PC-3 (cell line): ENCODE measurements at regions not wholly inside any gene's neighbourhood (a gene's known extent, or its start where the extent isn't known, plus 50 kb on each side); places are given as distances from the start of the nearest gene placed in this dataset.

ENCODE experiments used
- ATAC-seq: fragments of 200-7000 bp; cut with Tn5 transposase; 2 replicates; pipeline ENCODE4 v1.9.1; 2020; ENCODE audit warnings: mild to moderate bottlenecking, moderate library complexity
- BruUV-seq: library from RNA; stranded (reverse); fragments of 400-500 nt; replicated peaks from 2 replicates; lab custom pipeline; 2021; lab: Mats Ljungman, UMichigan
- CTCF ChIA-PET: fragments of 300-600 bp; sonication (Branson Sonifier 250); formaldehyde crosslinking; loops from one replicate; lab custom pipeline; 2022; ENCODE audit warnings: antibody characterized with exemption; lab: Charles Lee
- POLR2A ChIA-PET: fragments of 300-600 bp; sonication (Branson Sonifier 250); formaldehyde crosslinking; loops from one replicate; lab custom pipeline; 2022; ENCODE audit warnings: antibody characterized with exemption; ENCODE audit not compliant: unreplicated experiment; lab: Charles Lee
- DNase-seq: peaks from one replicate; pipeline ENCODE4 v3.0.0-alpha.2; 2015
- H2AFZ ChIP-seq: fragments of 300-600 bp; sonication (generic); 2 replicates; pipeline ENCODE4 v1.6.0; 2016; ENCODE audit warnings: antibody characterized with exemption, low read length
- H3F3A ChIP-seq: fragments of 300-600 bp; sonication (generic); one replicate; pipeline ENCODE4 v1.6.0; 2017; ENCODE audit warnings: antibody characterized with exemption, low read length, control low read depth, mild to moderate bottlenecking; ENCODE audit not compliant: unreplicated experiment
- H3K27ac ChIP-seq: fragments of 300-600 bp; sonication (generic); 2 replicates; pipeline ENCODE4 v1.5.1; 2016; ENCODE audit warnings: mild to moderate bottlenecking, low read length
- H3K27me3 ChIP-seq: fragments of 300-600 bp; sonication (generic); 2 replicates; pipeline ENCODE4 v1.6.1; 2016; ENCODE audit warnings: low read length, mixed read lengths
- H3K36me3 ChIP-seq: fragments of 300-600 bp; sonication (generic); 2 replicates; pipeline ENCODE4 v1.6.1; 2016; ENCODE audit warnings: low read depth, mixed run types, low read length, mixed read lengths
- H3K4me1 ChIP-seq: fragments of 300-600 bp; sonication (generic); 2 replicates; pipeline ENCODE4 v1.5.1; 2016; ENCODE audit warnings: low read length; ENCODE audit not compliant: insufficient read depth
- H3K4me2 ChIP-seq: fragments of 300-600 bp; sonication (generic); 2 replicates; pipeline ENCODE4 v1.6.0; 2016; ENCODE audit warnings: low read length
- H3K4me3 ChIP-seq: fragments of 300-600 bp; sonication (generic); 2 replicates; pipeline ENCODE4 v1.5.1; 2016; ENCODE audit warnings: mild to moderate bottlenecking, low read length, mixed read lengths
- H3K79me2 ChIP-seq: fragments of 300-600 bp; sonication (generic); 2 replicates; pipeline ENCODE4 v1.6.1; 2017; ENCODE audit warnings: low read length, mixed read lengths
- H3K9ac ChIP-seq: fragments of 300-600 bp; sonication (generic); 2 replicates; pipeline ENCODE4 v1.6.0; 2016; ENCODE audit warnings: mild to moderate bottlenecking, low read length
- H3K9me2 ChIP-seq: fragments of 300-600 bp; sonication (generic); replicated peaks from 2 replicates; pipeline ENCODE4 v1.6.1; 2016; ENCODE audit warnings: mixed run types, low read length, mixed read lengths
- H3K9me3 ChIP-seq: fragments of 300-600 bp; sonication (generic); 2 replicates; pipeline ENCODE4 v1.6.1; 2016; ENCODE audit warnings: low read length, mixed read lengths
- H4K20me1 ChIP-seq: fragments of 300-600 bp; sonication (generic); 2 replicates; pipeline ENCODE4 v1.6.1; 2016; ENCODE audit warnings: low read length, mixed read lengths
- CTCF ChIP-seq: fragments of 300-600 bp; sonication (generic); conservative IDR thresholded peaks from 2 replicates; pipeline ENCODE4 v1.5.1; 2017; ENCODE audit warnings: antibody characterized with exemption, low read depth, mild to moderate bottlenecking, low read length
- EZH2 ChIP-seq: fragments of 300-600 bp; sonication (generic); IDR thresholded peaks from one replicate; pipeline ENCODE4 v1.6.1; 2017; ENCODE audit warnings: antibody characterized with exemption, mild to moderate bottlenecking, low read length; ENCODE audit not compliant: unreplicated experiment
- EZH2phosphoT487 ChIP-seq: fragments of 300-600 bp; sonication (generic); IDR thresholded peaks from 2 replicates; pipeline ENCODE4 v1.6.1; 2018; ENCODE audit warnings: mild to moderate bottlenecking, antibody characterized with exemption, low read length, borderline replicate concordance
- intact Hi-C: fragments of 100-400 bp; cut with micrococcal nuclease; formaldehyde crosslinking; loops from 2 replicates; pipeline ENCODE4 v1.9.0; 2023

GRCh38 chr3:189058071-189058470, 113.7 kb upstream of the TPRG1 start:
- Histone ChIP-seq H3K27me3 (no peaks in the 10 kb centered on the region), H3K4me3 (no peak overlapping the region), H3K4me2 (no peak overlapping the region), H3K9ac (no peak overlapping the region), H3K36me3 (no peaks in the 10 kb centered on the region), H3K9me2 (no peaks in the 10 kb centered on the region), H3F3A (no peaks in the 10 kb centered on the region), H3K9me3 (no peaks in the 10 kb centered on the region), H3K79me2 (no peaks in the 10 kb centered on the region), H4K20me1 (no peaks in the 10 kb centered on the region), H3K27ac (no peak overlapping the region), H2AFZ (no peak overlapping the region), H3K4me1 (no peaks in the 10 kb centered on the region)
- BruUV-seq: no TSS peak
- ChIA-PET POLR2A (interaction anchor here (0.6 kb wide), 1 partner anchor 1728 kb away, joined by 3 read pairs; no protein-coding TSS in a partner anchor), CTCF (no interaction called here)
- TF ChIP-seq EZH2 (no peak), EZH2phosphoT487 (no peak), CTCF (no peak)
- no peak for ATAC-seq
- no peak for DNase-seq
- intact Hi-C loops: no loop called here

GRCh38 chr3:189070965-189071364, 100.8 kb upstream of the TPRG1 start:
- Histone ChIP-seq H2AFZ (no peak overlapping the region), H3K9me3 (no peaks in the 10 kb centered on the region), H3K27me3 (no peaks in the 10 kb centered on the region), H3K27ac (no peak overlapping the region), H4K20me1 (no peaks in the 10 kb centered on the region), H3K9me2 (no peaks in the 10 kb centered on the region), H3F3A (no peaks in the 10 kb centered on the region), H3K9ac (no peak overlapping the region), H3K36me3 (no peaks in the 10 kb centered on the region), H3K4me1 (no peaks in the 10 kb centered on the region), H3K79me2 (no peaks in the 10 kb centered on the region), H3K4me2 (no peak overlapping the region), H3K4me3 (no peak overlapping the region)
- BruUV-seq: no TSS peak
- TF ChIP-seq EZH2 (no peak), EZH2phosphoT487 (no peak), CTCF (no peak)
- DNase-seq (no peak), ATAC-seq (no peak)
- CTCF ChIA-PET: no interaction called here
- intact Hi-C loops: no loop called here
- POLR2A ChIA-PET: interaction anchor here (0.7 kb wide), 1 partner anchor 36 kb away, joined by 13 read pairs; no protein-coding TSS in a partner anchor

GRCh38 chr3:189071446-189071845, 100.3 kb upstream of the TPRG1 start:
- H3K9ac ChIP-seq: no peak overlapping the region
- no peak overlapping the region for H3K27ac ChIP-seq
- no peaks in the 10 kb centered on the region for H3K27me3 ChIP-seq
- peak; percentile 20 for DNase-seq
- H3K4me1 ChIP-seq: no peaks in the 10 kb centered on the region
- no peak overlapping the region for H3K4me3 ChIP-seq
- ChIA-PET POLR2A (interaction anchor here (0.6 to 0.7 kb wide), 2 partner anchors 35 to 757 kb away, joined by 4 to 13 read pairs; no protein-coding TSS in a partner anchor), CTCF (no interaction called here)
- H3K4me2 ChIP-seq: no peak overlapping the region
- intact Hi-C loops: no loop called here
- no peak overlapping the region for H2AFZ ChIP-seq
- TF ChIP-seq CTCF (no peak), EZH2 (no peak), EZH2phosphoT487 (no peak)
- BruUV-seq: no TSS peak
- H3K79me2 ChIP-seq: no peaks in the 10 kb centered on the region
- ATAC-seq: peak; percentile 62
- no peaks in the 10 kb centered on the region for H3K9me2 ChIP-seq
- no peaks in the 10 kb centered on the region for H4K20me1 ChIP-seq
- no peaks in the 10 kb centered on the region for H3K9me3 ChIP-seq
- no peaks in the 10 kb centered on the region for H3K36me3 ChIP-seq
- H3F3A ChIP-seq: no peaks in the 10 kb centered on the region
